Activated naive CD4-positive, alpha-beta T cell treated with anti-CD3 and anti-CD28 coated beads, Interleukin-2, amount 50 U/mL, for 24 hours (primary cell): ENCODE measurements at regions not wholly inside any gene's neighbourhood (a gene's known extent, or its start where the extent isn't known, plus 50 kb on each side); places are given as distances from the start of the nearest gene placed in this dataset.

Experiments
- H3K27ac Mint-ChIP-seq: one replicate; pipeline ENCODE4 v1.8.0; 2021; ENCODE audit warnings: mild to moderate bottlenecking, mixed read lengths
- H3K27me3 Mint-ChIP-seq: one replicate; pipeline ENCODE4 v1.8.0; 2021; ENCODE audit warnings: mixed read lengths
- H3K36me3 Mint-ChIP-seq: one replicate; pipeline ENCODE4 v1.8.0; 2021; ENCODE audit warnings: mixed read lengths
- H3K4me1 Mint-ChIP-seq: one replicate; pipeline ENCODE4 v1.8.0; 2021; ENCODE audit warnings: mixed read lengths
- H3K4me3 Mint-ChIP-seq: one replicate; pipeline ENCODE4 v1.8.0; 2021; ENCODE audit warnings: mild to moderate bottlenecking, mixed read lengths
- H3K9me3 Mint-ChIP-seq: one replicate; pipeline ENCODE4 v1.8.0; 2021; ENCODE audit warnings: mixed read lengths

DNA sequence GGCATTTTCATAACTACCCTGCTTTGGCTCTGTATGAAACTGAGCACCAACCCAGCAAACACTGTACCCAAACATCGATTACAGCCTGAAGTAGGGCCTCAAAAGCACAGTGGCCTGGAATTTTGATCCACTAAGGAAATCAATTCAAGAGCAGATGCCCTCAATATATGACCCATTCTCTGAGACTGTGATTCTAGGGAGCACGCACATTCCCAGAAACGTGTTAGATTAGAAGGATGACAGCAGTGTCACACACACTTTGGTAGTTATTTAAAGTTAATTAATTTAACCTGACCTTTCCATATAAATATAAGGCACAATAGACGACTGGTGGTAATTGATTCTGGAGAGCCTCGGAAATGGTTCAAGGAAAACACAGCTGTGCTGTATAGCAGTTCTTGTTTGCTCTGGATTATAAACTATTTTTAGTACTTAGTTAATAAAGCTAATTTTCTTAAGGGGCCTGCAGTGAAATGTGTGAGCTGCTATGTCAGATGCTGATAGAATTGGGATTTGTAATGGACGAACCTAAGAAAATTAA lies 126.3 kb upstream of the ZNF385D start:
- Mint-ChIP-seq H3K4me3 (no peak overlapping the region), H3K9me3 (peaks cover 8% of the 10 kb centered on the region), H3K27me3 (no peaks in the 10 kb centered on the region), H3K4me1 (no peaks in the 10 kb centered on the region), H3K36me3 (no peaks in the 10 kb centered on the region), H3K27ac (no peak overlapping the region)

DNA sequence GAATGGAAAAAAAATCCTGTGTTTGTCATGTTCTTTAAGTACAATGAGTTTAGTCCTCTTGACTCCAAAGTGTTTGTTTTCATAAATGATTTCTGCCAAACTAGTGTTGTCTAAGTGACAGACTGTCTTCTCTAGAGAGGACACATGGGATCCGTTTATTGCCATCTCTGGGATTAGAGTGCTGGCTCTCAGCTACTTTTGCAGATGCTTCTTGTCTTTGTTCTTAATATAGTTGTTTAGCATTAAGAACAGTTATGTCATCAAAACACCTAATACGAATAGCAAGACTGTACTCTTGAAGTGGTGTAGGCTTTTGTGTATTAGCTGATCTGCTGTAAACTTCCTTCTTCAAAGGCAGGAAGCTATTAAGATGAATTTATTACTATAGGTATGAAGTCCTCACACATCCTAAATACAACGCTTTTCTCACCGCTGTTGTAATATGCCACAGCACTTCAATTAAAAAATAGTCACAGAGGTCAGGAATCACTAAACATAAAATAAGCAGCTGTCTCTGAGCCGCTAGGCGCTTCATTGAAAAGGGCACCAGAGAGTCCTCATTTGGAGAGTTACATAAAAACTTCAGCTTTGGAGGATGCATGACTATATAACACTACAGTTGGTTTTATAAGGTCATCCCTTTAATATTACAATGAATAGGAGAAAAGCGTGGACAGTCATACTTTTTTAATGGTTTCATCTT lies 128.3 kb upstream of the ZNF385D start:
- Mint-ChIP-seq H3K36me3 (no peaks in the 10 kb centered on the region), H3K9me3 (peaks cover 8% of the 10 kb centered on the region), H3K4me3 (no peak overlapping the region), H3K4me1 (no peaks in the 10 kb centered on the region), H3K27me3 (no peaks in the 10 kb centered on the region), H3K27ac (no peak overlapping the region)

DNA sequence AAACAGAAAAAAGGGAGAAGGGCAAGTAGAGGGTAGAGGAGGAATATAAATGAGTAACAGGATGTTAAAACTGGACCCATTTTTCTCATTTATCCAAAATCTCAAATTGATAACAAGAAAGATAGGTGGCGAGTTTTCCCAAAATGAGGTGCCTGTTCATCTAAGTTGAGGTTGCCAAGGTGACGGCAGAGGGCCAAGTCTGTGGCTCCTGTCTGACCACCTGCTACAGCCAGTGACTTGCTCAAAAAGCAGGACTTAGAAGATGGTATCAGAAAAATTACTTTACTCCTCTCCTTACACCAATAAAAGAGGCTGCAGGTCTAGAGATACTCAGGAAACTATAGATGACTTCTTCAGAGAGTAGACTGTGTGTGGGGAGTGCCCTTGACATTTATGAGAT lies 137.6 kb upstream of the ZNF385D start:
- no peaks in the 10 kb centered on the region for H3K9me3 Mint-ChIP-seq
- no peaks in the 10 kb centered on the region for H3K36me3 Mint-ChIP-seq
- no peak overlapping the region for H3K27ac Mint-ChIP-seq
- H3K4me1 Mint-ChIP-seq = no peaks in the 10 kb centered on the region
- no peak overlapping the region for H3K4me3 Mint-ChIP-seq
- H3K27me3 Mint-ChIP-seq = no peaks in the 10 kb centered on the region

DNA sequence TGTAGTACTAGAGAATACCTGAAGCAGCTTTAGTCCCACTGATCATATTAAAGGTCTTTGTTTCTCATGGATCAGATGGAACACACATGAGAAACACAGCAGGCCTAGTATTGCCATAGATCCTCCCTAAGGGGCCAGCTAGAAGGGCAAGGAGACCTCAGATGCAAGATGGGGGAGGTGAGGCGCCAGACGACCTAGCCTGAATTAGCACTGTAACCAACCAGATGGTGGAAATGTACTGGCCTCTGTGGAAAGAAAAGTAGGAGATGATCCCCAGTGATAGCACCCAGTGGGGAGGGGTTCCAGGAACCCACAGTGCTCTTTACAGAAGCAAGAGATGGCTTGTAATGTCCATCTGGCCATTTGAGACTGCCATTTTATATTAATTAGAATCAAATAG lies 138.2 kb upstream of the ZNF385D start:
- H3K27me3 Mint-ChIP-seq = no peaks in the 10 kb centered on the region
- H3K4me3 Mint-ChIP-seq = no peak overlapping the region
- H3K27ac Mint-ChIP-seq = no peak overlapping the region
- no peaks in the 10 kb centered on the region for H3K4me1 Mint-ChIP-seq
- H3K9me3 Mint-ChIP-seq = no peaks in the 10 kb centered on the region
- no peaks in the 10 kb centered on the region for H3K36me3 Mint-ChIP-seq

DNA sequence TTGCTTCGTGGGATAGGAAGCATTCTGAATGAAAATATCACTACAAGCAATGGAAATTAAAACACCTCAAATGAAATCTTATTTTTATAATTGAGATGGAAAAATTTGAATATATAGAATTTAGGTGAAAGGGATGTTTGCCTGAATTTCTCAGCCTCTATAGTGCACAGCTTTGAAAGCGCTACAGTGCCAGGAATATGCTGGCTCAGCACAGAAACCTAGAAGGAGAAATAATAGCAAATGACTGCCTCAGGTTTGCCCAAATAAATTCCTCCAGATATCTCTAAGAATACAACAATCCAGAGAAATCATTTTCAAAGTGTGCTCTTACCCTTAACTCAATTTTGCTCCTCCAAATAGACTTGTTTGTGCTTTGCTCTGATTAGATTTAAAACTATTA lies 141.1 kb upstream of the ZNF385D start:
- Mint-ChIP-seq H3K27ac (no peak overlapping the region), H3K4me3 (no peak overlapping the region), H3K36me3 (no peaks in the 10 kb centered on the region), H3K4me1 (no peaks in the 10 kb centered on the region), H3K9me3 (no peaks in the 10 kb centered on the region), H3K27me3 (no peaks in the 10 kb centered on the region)

DNA sequence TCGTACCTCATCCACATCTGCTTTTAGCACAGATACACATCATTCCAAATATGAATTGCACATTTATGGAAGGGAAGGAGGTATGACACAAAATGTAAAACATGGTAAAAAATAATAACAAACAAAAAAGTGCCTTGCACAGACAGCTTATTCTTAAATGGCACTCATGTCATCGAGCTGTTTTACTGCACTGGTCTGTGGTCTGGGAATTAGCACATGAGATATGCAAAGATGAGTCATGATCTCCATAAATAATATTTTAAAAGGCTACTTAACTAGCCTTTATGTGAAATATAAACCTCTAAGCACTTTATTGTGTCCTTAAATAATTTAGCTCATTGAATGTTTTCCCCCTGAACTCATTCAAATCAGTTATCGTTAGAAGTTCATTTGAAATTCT lies 142.2 kb upstream of the ZNF385D start:
- Mint-ChIP-seq H3K36me3 (no peaks in the 10 kb centered on the region), H3K27me3 (no peaks in the 10 kb centered on the region)

DNA sequence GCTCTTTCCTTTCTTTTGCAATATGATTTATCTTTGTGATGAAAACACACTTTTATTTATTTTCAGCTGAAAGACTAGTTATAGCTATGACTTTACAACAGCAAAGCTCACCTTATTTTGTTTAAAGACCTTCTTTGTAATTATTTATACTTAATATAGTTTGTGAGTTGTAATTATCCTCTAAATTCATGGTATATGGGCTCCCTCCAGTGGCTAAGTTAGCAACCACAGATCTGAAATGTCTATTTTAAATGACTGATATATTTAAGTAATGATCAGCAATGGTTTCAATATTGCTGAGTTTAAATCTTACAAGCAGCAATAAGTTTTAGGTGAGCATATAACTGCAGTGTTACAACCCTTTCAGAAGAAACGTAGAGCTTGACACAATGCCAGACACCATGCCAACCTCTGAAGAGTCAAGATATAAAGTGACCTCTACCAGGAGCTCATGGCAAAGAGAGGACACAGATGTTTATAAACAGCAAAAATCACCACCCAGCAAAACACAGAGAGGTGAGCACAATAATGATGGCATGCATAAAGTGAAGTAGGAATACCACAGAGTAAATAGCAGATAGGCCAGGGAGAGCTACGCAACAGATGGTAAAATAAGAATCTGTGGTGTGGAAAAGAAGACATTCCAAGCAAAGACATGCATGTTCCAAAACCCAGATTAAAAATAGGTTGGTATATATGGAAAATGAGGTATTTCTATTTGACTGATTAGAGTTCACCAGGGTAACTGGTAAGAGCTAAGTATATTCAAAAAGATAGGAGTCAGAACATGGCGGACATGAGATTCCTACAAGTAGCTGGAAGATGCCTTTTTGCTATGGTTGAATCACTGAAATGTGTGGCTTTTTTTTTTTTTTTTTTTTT lies 143.7 kb upstream of the ZNF385D start:
- H3K9me3 Mint-ChIP-seq = no peaks in the 10 kb centered on the region
- H3K4me1 Mint-ChIP-seq = no peaks in the 10 kb centered on the region
- H3K36me3 Mint-ChIP-seq = no peaks in the 10 kb centered on the region
- no peaks in the 10 kb centered on the region for H3K27me3 Mint-ChIP-seq
- no peak overlapping the region for H3K4me3 Mint-ChIP-seq
- H3K27ac Mint-ChIP-seq = no peak overlapping the region

More for the DNA sequence above, 142.2 kb upstream of the ZNF385D start:
- no peaks in the 10 kb centered on the region for H3K4me1 Mint-ChIP-seq
- H3K9me3 Mint-ChIP-seq = no peaks in the 10 kb centered on the region
- no peak overlapping the region for H3K4me3 Mint-ChIP-seq
- H3K27ac Mint-ChIP-seq = no peak overlapping the region

DNA sequence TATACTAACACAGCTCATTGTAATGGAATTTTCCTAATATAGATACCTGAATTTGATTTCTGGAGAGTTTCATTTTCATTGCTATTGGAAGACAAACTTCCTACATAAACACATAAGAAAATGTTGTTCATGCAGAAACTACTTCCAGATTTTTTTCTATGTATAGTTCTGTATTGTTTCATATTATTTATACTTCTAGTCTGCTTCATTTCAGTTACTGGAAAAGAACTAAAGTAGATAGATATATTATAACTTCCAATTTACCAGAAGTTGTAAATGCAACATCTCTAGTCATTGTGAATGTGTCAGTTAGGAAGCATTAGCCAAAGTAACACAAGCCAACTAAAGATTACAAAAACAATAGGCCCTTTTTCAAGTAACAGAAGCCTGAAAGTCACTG lies 147.3 kb upstream of the ZNF385D start:
- Mint-ChIP-seq H3K9me3 (no peaks in the 10 kb centered on the region), H3K36me3 (no peaks in the 10 kb centered on the region), H3K27ac (no peak overlapping the region), H3K4me3 (no peak overlapping the region), H3K4me1 (no peaks in the 10 kb centered on the region), H3K27me3 (no peaks in the 10 kb centered on the region)

DNA sequence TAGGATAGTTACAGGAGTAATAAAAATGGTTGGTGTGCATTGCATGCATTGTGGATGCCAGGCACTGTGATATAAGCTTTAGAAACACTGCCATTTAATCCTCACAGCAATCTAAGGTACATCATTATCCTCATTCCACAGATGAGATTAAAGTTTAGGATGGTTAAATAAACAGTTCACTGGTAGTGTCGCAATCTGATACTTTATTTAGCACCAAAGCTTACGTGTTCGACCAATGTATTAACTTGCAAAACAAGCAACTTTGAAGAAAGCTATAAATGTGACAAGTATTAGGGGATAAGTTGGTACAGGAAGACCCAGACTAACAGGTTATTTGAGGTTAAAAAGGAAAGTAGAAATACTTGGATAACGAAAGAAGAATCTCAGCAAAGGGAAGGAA lies 150.5 kb upstream of the ZNF385D start:
- no peak overlapping the region for H3K4me3 Mint-ChIP-seq
- H3K27me3 Mint-ChIP-seq = no peaks in the 10 kb centered on the region
- no peaks in the 10 kb centered on the region for H3K9me3 Mint-ChIP-seq

DNA sequence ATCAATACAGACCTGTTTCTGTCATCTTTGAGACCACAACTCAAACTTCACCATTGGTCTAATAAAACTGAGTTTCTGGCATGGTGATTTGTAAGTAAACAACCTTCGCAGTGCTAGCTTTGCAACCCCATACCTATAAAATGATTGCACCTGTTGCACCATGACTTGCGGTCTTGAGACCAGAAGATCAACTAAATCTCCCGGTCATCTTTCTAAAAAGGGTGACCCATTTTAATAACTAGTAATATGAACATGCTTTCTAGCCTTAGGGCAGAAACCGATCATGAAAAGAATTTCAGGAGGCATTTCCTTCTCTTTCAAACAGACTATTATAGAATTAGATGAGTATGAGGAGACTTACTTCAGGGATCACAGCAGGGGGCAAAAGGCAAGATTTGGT lies 151.9 kb upstream of the ZNF385D start:
- Mint-ChIP-seq H3K36me3 (no peaks in the 10 kb centered on the region), H3K9me3 (no peaks in the 10 kb centered on the region), H3K4me1 (no peaks in the 10 kb centered on the region), H3K27me3 (no peaks in the 10 kb centered on the region), H3K27ac (no peak overlapping the region), H3K4me3 (no peak overlapping the region)

More for the DNA sequence above, 150.5 kb upstream of the ZNF385D start:
- Mint-ChIP-seq H3K36me3 (no peaks in the 10 kb centered on the region), H3K4me1 (no peaks in the 10 kb centered on the region), H3K27ac (no peak overlapping the region)

DNA sequence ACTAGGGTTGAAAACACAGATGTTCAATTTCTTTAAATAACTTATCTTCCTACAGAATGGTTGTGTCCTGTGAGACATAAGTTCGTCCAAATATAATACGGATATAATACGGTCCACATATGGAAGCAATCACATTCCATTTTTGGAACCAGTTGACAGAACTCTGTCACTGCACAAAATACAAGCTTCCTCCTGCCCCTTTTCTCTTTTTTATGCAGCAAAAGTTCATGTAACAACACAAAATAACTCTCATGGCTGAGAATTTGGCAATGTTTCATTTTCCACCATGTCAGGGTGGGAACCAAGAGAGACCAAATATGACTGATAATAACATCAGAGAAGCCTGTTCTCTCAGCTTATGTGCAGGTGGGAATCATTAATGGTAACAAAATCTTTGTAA lies 158.1 kb upstream of the ZNF385D start:
- Mint-ChIP-seq H3K4me3 (no peak overlapping the region), H3K36me3 (no peaks in the 10 kb centered on the region), H3K9me3 (no peaks in the 10 kb centered on the region), H3K4me1 (no peaks in the 10 kb centered on the region), H3K27ac (no peak overlapping the region), H3K27me3 (no peaks in the 10 kb centered on the region)

DNA sequence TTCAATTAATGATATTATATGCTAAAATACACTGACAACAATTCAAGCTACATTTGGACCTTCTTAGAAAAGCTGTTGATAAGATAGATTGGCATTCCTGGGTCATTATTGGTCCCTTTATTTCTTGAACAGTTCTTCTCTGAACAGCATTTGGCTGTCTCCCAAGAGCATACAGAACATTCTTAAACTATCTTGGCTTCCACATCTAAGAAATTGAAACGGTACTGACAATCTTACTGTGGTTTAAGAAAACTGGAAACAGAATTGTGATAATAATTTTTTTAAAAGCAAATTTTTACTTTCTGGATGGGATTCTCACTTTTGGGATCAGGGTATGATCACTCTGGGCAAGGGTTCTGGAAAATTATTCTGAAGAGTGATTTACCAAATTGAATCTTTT lies 161.7 kb upstream of the ZNF385D start:
- no peaks in the 10 kb centered on the region for H3K4me1 Mint-ChIP-seq
- no peaks in the 10 kb centered on the region for H3K36me3 Mint-ChIP-seq
- H3K4me3 Mint-ChIP-seq = no peak overlapping the region
- no peaks in the 10 kb centered on the region for H3K27me3 Mint-ChIP-seq
- H3K27ac Mint-ChIP-seq = no peak overlapping the region
- no peaks in the 10 kb centered on the region for H3K9me3 Mint-ChIP-seq

DNA sequence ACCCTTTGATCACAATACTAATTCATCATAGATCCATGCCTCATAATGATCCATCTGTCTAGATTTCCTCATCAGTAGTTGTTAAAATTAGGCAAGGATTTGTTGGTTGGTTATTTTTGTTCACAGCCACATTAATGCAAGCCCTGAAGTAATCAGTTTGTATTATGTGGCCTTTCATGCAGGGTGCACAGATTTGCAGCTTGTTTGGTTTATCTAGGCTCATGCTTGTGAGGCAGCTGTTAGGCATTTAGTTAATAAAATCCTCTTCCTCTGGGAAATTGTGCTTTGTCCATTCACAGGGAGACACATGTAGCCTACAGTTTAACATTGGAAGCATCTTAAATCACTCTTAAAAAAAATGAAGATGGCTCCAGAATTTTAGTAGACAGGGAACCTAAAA lies 162.8 kb upstream of the ZNF385D start:
- H3K9me3 Mint-ChIP-seq = no peaks in the 10 kb centered on the region
- H3K27me3 Mint-ChIP-seq = no peaks in the 10 kb centered on the region
- no peaks in the 10 kb centered on the region for H3K36me3 Mint-ChIP-seq

DNA sequence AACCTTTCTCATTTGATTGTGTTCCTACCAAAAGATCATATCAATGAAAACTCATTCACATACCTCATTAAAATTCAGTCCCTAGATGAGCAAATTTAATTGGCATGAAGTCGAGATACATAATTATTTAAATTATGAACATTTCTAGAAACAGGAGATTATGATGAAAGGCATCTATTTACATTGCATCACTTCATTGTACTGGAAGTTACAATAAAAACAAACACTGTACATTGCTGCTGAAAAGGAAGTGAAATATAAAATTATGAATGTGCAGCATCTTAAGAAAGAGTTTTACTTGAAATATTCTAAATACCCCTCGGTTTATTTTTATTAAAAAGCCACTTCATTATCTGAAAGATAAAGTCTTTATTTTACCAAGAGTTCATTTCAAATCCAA lies 163.4 kb upstream of the ZNF385D start:
- no peaks in the 10 kb centered on the region for H3K36me3 Mint-ChIP-seq
- H3K9me3 Mint-ChIP-seq = no peaks in the 10 kb centered on the region
- no peaks in the 10 kb centered on the region for H3K4me1 Mint-ChIP-seq
- H3K27ac Mint-ChIP-seq = no peak overlapping the region
- no peak overlapping the region for H3K4me3 Mint-ChIP-seq
- no peaks in the 10 kb centered on the region for H3K27me3 Mint-ChIP-seq

More for the DNA sequence above, 162.8 kb upstream of the ZNF385D start:
- Mint-ChIP-seq H3K4me3 (no peak overlapping the region), H3K27ac (no peak overlapping the region), H3K4me1 (no peaks in the 10 kb centered on the region)

DNA sequence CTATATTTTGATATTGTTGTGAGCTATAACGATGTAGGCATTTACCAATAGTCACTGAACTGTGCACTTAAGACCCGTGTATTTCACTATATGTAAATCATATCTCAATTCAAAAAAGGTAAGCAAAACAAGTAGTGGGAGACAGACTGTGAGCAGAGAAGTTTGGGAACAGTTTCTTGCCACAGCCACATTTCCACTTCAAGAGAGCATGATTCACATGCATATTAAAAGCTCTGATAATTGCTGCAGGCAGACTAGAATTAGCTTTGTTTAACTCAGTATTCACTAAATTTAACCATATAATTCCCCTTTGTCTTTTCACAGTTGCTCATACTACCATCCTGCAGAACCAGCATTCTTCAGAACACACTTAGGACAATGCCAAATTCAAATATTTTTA lies 168.4 kb upstream of the ZNF385D start:
- no peaks in the 10 kb centered on the region for H3K4me1 Mint-ChIP-seq
- H3K9me3 Mint-ChIP-seq = no peaks in the 10 kb centered on the region
- H3K27ac Mint-ChIP-seq = no peak overlapping the region
- H3K4me3 Mint-ChIP-seq = no peak overlapping the region
- no peaks in the 10 kb centered on the region for H3K36me3 Mint-ChIP-seq
- H3K27me3 Mint-ChIP-seq = no peaks in the 10 kb centered on the region

DNA sequence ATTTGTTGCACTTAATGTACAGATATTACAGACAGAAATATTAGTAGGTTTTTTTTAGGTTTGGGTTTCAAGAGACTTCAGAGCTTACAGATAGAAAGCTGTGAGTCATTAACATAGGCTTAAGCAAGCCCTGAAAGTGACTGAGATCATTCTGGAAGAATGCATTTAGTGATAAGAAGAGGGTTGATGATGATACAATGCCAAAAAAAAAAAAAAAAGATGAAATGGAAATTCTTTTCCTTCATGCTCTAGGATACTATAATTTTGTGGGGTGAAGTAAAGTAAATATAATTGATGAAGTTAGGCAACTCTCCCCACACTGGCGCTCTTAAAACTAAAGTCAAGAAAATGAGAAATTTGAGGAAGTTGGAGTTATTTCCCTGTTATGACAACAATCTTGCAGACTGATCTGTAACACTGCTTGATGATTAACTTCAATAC lies 169.4 kb upstream of the ZNF385D start:
- H3K4me1 Mint-ChIP-seq = no peaks in the 10 kb centered on the region
- no peak overlapping the region for H3K27ac Mint-ChIP-seq
- H3K27me3 Mint-ChIP-seq = no peaks in the 10 kb centered on the region
- H3K4me3 Mint-ChIP-seq = no peak overlapping the region
- H3K9me3 Mint-ChIP-seq = no peaks in the 10 kb centered on the region
- no peaks in the 10 kb centered on the region for H3K36me3 Mint-ChIP-seq
